GM18873 (cell line): ENCODE measurements at regions not wholly inside any gene's neighbourhood (a gene's known extent, or its start where the extent isn't known, plus 50 kb on each side); places are given as distances from the start of the nearest gene placed in this dataset.
"Not testable (repeated sequence)": the region's sequence is repeated elsewhere in the genome, so short reads cannot be mapped to it uniquely, and the experiment has no call there.

Source experiments
- ATAC-seq: cut with Tn5 transposase; IDR thresholded peaks from one replicate; pipeline ENCODE4 v1.9.1; 2021; ENCODE audit warnings: mild to moderate bottlenecking, moderate library complexity, moderate number of reproducible peaks; ENCODE audit not compliant: unreplicated experiment, low FRiP score

GRCh38 chr3:40741729-40742128 lies 217.0 kb downstream of the ZNF621 start:
- ATAC-seq = no peak

GRCh38 chr3:40745381-40746106 lies 220.8 kb downstream of the ZNF621 start:
- no peak for ATAC-seq

DNA sequence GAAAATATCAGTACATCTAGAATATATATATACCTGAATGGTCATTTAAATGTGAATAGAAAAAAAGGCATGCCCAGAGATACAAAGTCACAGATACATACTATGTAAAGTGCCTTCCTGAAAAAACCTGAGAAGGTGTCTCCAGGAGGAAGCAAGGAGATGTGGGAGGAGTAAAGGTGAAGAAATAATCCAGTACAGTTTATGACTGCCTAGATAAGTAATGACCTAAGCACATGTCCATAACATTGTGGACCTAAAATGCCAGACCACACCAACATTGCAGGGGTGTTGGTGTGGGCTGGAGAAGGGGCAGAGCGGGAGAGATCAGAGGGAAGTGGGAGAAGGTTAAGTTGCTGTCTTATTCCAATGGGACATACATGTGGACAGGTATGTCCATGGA lies 226.9 kb downstream of the ZNF621 start:
- ATAC-seq = no peak

GRCh38 chr3:40752492-40752891 lies 227.7 kb downstream of the ZNF621 start:
- no peak for ATAC-seq

DNA sequence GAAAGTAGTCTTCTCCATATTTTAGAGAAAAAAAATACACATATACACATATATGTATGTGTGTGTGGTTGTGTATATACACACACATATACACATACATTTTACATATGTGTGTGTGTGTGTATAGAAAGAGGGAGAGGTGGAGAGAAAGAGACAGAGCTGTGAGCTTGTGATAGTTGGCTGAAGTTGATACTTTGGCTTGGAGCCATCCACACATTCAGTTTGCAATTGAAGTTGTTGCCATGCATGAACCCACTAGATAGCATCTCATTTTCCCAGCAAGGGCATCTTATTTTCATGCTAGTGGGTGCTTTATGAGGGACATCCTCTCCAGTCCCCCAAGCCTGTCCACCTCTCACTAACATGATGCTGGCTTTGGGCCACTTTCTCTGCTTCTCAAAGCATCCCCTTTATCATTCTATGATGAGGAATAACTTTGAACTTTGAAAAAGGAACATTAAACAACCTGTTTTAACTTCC lies 228.6 kb downstream of the ZNF621 start:
- ATAC-seq = no peak

DNA sequence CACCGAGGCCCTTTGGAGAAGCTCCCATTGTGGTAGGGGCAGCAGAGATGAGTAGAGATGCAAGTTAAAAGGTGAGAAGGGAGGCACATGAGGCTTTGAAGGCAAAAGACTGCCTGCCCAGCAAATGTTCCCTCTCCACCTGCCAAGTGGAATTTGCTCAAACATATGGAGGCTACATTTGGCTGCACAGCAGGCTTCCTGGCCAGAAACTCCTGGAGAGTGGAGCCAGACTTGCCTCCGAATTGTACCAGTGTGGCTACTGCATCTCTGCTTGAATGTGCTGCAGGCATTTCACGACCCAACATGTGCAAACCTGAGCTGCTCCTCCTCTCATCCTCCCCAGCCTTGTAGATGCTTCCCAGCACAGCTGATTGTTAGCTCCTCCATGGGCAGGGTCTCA lies 229.2 kb downstream of the ZNF621 start:
- no peak for ATAC-seq

GRCh38 chr3:40754994-40755393 lies 230.2 kb downstream of the ZNF621 start:
- no peak for ATAC-seq

DNA sequence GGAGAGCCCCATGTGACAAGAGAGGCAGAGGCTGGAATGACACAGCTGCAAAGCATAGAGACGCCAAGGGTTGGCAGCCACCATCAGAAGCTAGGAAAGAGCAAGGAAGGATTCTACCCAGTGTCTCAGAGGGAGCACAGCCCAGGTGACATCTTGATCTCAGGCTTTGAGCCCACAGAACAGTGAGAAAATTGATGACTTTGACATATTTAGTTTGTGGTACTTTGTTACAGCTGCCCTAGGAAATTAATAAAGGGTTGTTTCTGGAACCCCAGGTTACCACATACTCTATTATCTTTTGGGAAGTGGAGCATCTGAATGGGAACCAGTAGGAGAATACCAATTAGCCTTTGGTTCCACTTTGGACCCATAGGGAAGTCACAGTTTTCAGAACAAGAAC lies 231.7 kb downstream of the ZNF621 start:
- no peak for ATAC-seq

GRCh38 chr3:40762771-40763170 lies 238.0 kb downstream of the ZNF621 start:
- not testable (repeated sequence) for ATAC-seq

- ATAC-seq = no peak
Measured at GRCh38 chr3:40763807-40764206, 239.0 kb downstream of the ZNF621 start.

- no peak for ATAC-seq
Measured at GRCh38 chr3:40764747-40765146, 240.0 kb downstream of the ZNF621 start.

DNA sequence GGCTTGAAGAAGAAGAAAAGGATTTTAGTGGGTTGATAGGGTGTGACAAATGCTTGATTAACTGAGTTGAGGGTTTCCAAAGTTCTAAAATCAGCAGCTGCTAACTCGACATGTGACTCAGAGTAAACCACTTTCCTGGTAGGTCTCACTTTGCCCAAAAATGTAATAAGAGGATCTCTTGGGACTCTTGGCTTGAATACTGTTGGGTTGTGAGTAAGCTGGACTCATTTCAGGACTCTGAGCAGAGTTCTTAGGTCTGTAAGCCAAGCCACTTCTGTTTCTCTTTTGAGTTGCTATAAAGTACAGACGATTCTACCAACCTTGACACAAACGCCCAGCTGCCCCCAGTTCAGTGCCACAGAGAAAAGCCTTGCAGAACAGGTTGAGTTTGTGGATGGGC lies 241.1 kb downstream of the ZNF621 start:
- no peak for ATAC-seq

DNA sequence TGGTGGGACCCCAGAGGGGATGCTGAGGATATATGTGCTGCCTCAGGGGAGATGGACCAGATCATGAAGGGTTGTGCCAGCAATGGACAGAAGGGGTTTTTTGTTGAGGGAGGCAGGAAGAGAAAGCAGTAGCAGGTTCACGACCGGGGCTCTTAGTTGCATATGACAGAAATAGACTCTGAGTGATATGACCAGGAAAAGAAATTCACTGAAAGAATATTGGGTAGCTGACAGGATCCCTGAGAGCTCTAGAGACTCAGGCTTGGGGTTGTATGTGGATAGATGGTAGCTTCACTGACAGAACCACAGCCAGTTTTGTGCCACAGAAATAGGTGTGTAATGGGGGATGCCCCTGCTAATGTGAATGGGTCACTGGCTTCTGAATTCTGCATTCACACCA lies 241.6 kb downstream of the ZNF621 start:
- ATAC-seq = no peak

- no peak for ATAC-seq
Measured at GRCh38 chr3:40768046-40768445, 243.3 kb downstream of the ZNF621 start.

DNA sequence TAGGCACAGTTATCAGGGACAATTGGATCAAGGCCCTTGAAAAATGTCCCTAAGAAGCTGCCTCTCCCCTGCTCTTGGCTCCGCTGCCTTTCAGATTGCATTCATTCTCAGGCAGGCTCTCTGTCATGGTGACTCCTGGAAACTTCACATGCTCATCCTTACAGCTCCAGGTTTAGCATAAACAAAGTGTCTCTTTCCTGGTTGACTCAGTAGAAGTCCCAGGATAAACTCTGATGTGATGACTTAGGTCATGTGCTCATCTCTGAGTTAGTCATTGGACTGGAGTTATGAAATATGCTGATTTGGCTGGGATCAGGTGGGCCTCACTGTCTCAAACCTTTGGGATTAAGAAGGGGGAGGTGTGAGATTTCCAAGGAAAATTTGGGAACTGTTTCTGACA lies 243.8 kb downstream of the ZNF621 start:
- ATAC-seq = no peak

DNA sequence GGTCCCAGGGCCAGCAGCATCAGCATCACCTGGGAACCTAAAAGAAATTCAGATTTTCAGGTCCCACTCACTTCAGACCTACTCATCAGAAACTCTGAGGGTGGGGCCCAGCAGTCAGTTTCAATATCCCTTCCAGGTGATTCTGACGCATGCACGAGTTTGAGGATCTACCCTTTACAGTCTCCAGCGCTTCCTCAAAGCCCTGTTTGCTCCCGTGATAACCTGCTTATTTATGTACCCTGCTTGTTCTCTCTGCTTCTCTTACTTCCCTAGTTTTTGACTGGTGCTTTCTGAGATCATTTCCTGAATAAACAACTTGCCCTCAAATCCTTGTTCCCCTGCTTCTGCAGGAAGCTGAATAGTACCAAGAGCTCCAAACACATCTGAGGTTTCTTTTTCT lies 245.3 kb downstream of the ZNF621 start:
- no peak for ATAC-seq

- no peak for ATAC-seq
Measured at GRCh38 chr3:40771112-40771511, 246.4 kb downstream of the ZNF621 start.

GRCh38 chr3:40779039-40779438 lies 254.3 kb downstream of the ZNF621 start:
- ATAC-seq = no peak

- ATAC-seq = no peak
Measured at GRCh38 chr3:40780291-40780924, 255.6 kb downstream of the ZNF621 start.

GRCh38 chr3:40780925-40781406 lies 256.2 kb downstream of the ZNF621 start:
- ATAC-seq = no peak

DNA sequence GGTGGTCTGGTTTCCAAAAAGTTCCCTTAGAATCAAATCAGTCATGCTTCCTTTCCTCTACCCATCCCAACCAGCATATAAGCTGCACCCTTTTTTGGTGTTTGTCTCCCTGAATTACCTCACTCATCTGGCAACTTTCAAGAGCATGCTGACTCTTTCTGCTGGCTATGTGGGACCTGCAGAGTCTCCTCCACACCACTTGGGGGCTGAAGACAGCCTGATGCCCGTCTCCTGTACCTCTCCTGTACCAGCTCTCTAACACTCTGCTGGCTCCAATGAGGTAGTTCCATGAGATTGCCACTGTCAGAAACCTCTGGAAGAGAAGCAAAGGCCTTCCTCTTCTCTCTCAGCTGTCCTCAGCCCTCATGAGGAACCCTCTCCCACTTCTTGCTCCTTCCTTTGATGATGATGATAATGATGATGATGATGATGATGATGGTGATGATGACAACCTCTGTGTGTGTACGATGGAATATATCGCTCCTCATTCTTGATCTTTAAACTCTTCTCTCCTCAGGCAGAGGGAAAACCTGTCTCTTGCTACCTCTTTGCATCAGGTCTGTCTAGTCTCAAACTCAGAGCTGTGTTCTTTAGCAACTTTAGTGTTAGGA lies 257.5 kb downstream of the ZNF621 start:
- ATAC-seq = no peak

DNA sequence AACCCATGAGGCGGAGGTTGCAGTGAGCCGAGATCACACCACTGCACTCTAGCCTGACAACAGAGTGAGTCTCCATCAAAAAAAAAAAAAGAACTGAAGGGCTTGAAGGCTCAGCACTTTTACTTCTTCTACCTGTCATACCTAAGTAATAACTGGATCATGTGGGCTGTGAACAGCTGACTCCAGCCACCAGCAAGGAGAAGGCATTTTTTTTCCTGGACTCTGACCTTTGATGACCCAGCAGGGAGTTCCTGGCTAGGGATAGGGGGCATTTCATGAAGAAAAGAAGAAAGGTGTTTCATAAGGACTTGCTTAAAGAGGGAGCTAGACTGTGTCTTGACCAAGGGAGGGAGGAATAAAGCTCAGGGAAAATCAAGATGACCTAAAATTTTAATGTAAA lies 266.0 kb downstream of the ZNF621 start:
- no peak for ATAC-seq
